ENCODE measurements at regions not wholly inside any gene's neighbourhood (a gene's known extent, or its start where the extent isn't known, plus 50 kb on each side); places are given as distances from the start of the nearest gene placed in this dataset.

DNA sequence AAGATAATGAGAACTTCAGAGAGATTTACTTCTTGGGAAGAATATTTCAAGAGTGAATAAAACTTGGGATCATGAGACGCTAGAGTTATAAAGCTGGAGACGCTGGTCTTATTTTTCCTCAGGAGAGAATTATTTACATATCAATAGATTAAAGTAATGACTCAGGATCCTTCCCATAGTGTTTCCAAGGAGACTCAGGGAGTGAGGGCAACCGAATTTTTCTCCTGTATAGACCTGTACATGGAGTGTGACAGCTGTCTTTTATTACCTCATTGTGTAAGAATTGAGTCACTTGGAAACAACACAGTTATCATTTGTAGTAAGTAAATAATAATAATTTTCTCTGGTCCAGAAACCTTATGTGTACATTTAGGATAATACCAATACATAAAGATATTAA lies 1905.5 kb downstream of the OLFM4 start:
- no peak overlapping the region for H3K4me3 ChIP-seq (ENCODE audit: low read length in 2 of 2)
- no peaks in the 10 kb centered on the region for H3K36me3 ChIP-seq (ENCODE audit: control insufficient read depth in 2 of 2, insufficient read depth in 2 of 2, low read length in 2 of 2)
- peaks cover 0 to 5% of the 10 kb centered on the region in 2 donors for H3K9me3 ChIP-seq (ENCODE audit: control insufficient read depth in 2 of 2, low read length in 2 of 2)
- H3K27me3 ChIP-seq (ENCODE audit: control insufficient read depth in 2 of 2, insufficient read depth in 2 of 2, low read length in 2 of 2): no peaks in the 10 kb centered on the region
- no peaks in the 10 kb centered on the region for H3K4me1 ChIP-seq (ENCODE audit: control insufficient read depth in 2 of 2, insufficient read depth in 2 of 2, low read length in 2 of 2)
- H3K27ac ChIP-seq (ENCODE audit: low read depth in 2 of 2, low read length in 2 of 2): no peak overlapping the region
- no peak overlapping the region for H3K9ac ChIP-seq (ENCODE audit: low read depth in 1 of 2, low read length in 2 of 2)

DNA sequence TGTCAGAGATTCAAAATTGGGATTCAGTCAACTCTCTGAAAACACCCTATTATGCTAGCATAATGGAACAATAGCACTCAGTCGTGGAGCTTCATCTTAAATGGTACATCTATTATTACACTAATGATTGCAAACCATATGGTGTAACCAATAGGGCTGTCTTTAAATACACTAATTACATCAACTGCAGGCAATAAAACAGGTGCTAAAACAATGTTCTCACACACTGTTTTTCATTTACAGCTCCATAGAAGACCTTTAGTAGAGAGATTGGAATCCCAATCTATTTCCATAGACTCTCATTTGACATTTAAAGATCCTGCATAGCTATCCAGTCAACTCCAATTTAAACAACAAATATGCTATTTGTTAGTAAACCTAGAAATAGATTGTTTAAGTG lies 1917.4 kb downstream of the OLFM4 start:
- Histone ChIP-seq H3K9me3 (ENCODE audit: control insufficient read depth in 2 of 2, low read length in 2 of 2) (peaks cover 0 to 3% of the 10 kb centered on the region in 2 donors), H3K27me3 (ENCODE audit: control insufficient read depth in 2 of 2, insufficient read depth in 2 of 2, low read length in 2 of 2) (no peaks in the 10 kb centered on the region), H3K36me3 (ENCODE audit: control insufficient read depth in 2 of 2, insufficient read depth in 2 of 2, low read length in 2 of 2) (no peaks in the 10 kb centered on the region), H3K4me3 (ENCODE audit: low read length in 2 of 2) (no peak overlapping the region), H3K9ac (ENCODE audit: low read depth in 1 of 2, low read length in 2 of 2) (no peak overlapping the region), H3K4me1 (ENCODE audit: control insufficient read depth in 2 of 2, insufficient read depth in 2 of 2, low read length in 2 of 2) (no peaks in the 10 kb centered on the region), H3K27ac (ENCODE audit: low read depth in 2 of 2, low read length in 2 of 2) (no peak overlapping the region)

DNA sequence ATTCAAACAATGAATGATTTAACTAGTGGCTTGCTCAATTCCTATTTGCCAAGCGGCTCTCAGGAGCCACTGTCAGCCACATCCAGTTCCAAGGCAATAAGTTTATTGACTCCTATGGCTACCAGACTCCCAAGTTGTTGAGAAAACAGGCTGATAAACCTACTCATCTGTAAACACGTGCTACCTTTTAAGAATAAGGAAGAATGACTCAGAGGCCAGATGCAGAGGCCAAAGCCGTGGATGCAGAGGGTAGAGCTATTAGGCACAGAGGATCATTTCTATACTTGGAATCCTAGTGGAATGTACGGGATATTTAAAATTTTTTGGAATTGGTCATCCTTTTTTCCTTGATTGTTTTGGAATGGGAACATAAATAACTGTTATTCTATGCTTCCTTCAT lies 1921.1 kb downstream of the OLFM4 start:
- Histone ChIP-seq H3K27ac (ENCODE audit: low read depth in 2 of 2, low read length in 2 of 2) (no peak overlapping the region), H3K9me3 (ENCODE audit: control insufficient read depth in 2 of 2, low read length in 2 of 2) (peaks cover 0 to 3% of the 10 kb centered on the region in 2 donors), H3K4me1 (ENCODE audit: control insufficient read depth in 2 of 2, insufficient read depth in 2 of 2, low read length in 2 of 2) (no peaks in the 10 kb centered on the region), H3K9ac (ENCODE audit: low read depth in 1 of 2, low read length in 2 of 2) (no peak overlapping the region), H3K27me3 (ENCODE audit: control insufficient read depth in 2 of 2, insufficient read depth in 2 of 2, low read length in 2 of 2) (no peaks in the 10 kb centered on the region), H3K4me3 (ENCODE audit: low read length in 2 of 2) (no peak overlapping the region), H3K36me3 (ENCODE audit: control insufficient read depth in 2 of 2, insufficient read depth in 2 of 2, low read length in 2 of 2) (no peaks in the 10 kb centered on the region)

DNA sequence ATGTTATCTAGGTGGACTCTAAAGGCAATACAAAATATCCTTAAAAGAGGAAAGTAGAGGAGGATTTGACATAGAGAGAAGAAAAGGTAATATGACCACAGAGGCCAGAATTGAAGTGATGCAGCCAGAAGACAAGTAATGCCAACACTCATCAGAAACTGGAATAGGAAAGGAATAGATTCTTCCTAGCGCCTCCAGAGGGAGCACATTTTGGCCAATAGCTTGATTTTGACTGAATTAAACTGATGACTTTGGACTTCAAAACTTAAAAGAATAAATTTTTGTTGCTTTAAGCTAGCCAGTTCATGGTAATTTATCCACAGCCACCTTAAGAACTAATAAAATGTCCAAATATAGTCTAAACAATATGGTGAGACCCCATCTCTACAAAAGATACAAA lies 1921.9 kb downstream of the OLFM4 start:
- Histone ChIP-seq H3K27ac (ENCODE audit: low read depth in 2 of 2, low read length in 2 of 2) (no peak overlapping the region), H3K9ac (ENCODE audit: low read depth in 1 of 2, low read length in 2 of 2) (no peak overlapping the region), H3K9me3 (ENCODE audit: control insufficient read depth in 2 of 2, low read length in 2 of 2) (peaks cover 0 to 3% of the 10 kb centered on the region in 2 donors), H3K4me3 (ENCODE audit: low read length in 2 of 2) (no peak overlapping the region), H3K4me1 (ENCODE audit: control insufficient read depth in 2 of 2, insufficient read depth in 2 of 2, low read length in 2 of 2) (no peaks in the 10 kb centered on the region), H3K27me3 (ENCODE audit: control insufficient read depth in 2 of 2, insufficient read depth in 2 of 2, low read length in 2 of 2) (no peaks in the 10 kb centered on the region), H3K36me3 (ENCODE audit: control insufficient read depth in 2 of 2, insufficient read depth in 2 of 2, low read length in 2 of 2) (no peaks in the 10 kb centered on the region)

DNA sequence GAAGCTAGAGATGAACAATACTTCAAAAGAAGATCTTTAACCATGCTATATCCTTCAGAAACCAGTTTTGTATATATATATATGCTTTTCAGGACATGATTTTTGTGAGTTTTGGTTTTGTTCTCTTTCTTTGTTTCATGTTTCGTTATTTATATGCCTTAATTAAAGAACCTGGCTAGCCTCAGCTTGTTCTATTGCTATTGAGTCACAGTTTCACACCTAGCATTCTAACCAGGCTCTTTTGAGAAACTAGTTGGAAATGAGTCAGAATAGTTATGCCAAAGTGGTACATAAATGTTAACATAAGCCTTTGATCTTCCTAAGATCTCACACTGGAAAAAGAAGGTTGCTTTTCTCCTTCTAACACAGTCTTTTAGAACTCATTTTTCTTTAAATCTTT lies 1925.2 kb downstream of the OLFM4 start:
- Histone ChIP-seq H3K4me1 (ENCODE audit: control insufficient read depth in 2 of 2, insufficient read depth in 2 of 2, low read length in 2 of 2) (no peaks in the 10 kb centered on the region), H3K4me3 (ENCODE audit: low read length in 2 of 2) (no peak overlapping the region), H3K27me3 (ENCODE audit: control insufficient read depth in 2 of 2, insufficient read depth in 2 of 2, low read length in 2 of 2) (no peaks in the 10 kb centered on the region), H3K9ac (ENCODE audit: low read depth in 1 of 2, low read length in 2 of 2) (no peak overlapping the region), H3K36me3 (ENCODE audit: control insufficient read depth in 2 of 2, insufficient read depth in 2 of 2, low read length in 2 of 2) (no peaks in the 10 kb centered on the region), H3K9me3 (ENCODE audit: control insufficient read depth in 2 of 2, low read length in 2 of 2) (peaks cover 5 to 7% of the 10 kb centered on the region in 2 donors), H3K27ac (ENCODE audit: low read depth in 2 of 2, low read length in 2 of 2) (no peak overlapping the region)

DNA sequence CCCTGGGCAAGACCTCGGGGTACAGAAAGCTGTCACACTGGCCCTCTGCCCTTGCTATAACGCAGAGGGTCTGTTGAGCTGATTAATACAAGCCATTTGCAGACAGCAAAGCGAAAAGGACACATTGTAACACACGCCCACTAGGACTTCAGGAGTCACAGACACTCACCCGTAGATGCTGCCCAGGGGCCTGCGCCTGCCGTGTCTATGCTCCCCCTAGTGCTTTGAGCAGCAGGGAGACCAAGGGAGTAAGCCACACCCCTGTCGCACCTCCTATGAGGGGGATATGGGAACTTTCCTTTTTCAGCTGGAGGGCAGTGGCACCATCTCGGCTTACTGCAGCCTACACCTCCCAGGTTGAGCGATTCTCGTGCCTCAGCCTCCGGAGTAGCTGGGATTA lies 1930.2 kb downstream of the OLFM4 start:
- Histone ChIP-seq H3K9ac (ENCODE audit: low read depth in 1 of 2, low read length in 2 of 2) (no peak overlapping the region), H3K36me3 (ENCODE audit: control insufficient read depth in 2 of 2, insufficient read depth in 2 of 2, low read length in 2 of 2) (no peaks in the 10 kb centered on the region), H3K27me3 (ENCODE audit: control insufficient read depth in 2 of 2, insufficient read depth in 2 of 2, low read length in 2 of 2) (no peaks in the 10 kb centered on the region), H3K27ac (ENCODE audit: low read depth in 2 of 2, low read length in 2 of 2) (no peak overlapping the region), H3K4me1 (ENCODE audit: control insufficient read depth in 2 of 2, insufficient read depth in 2 of 2, low read length in 2 of 2) (no peaks in the 10 kb centered on the region), H3K9me3 (ENCODE audit: control insufficient read depth in 2 of 2, low read length in 2 of 2) (peaks cover 8 to 12% of the 10 kb centered on the region in 2 donors), H3K4me3 (ENCODE audit: low read length in 2 of 2) (no peak overlapping the region)

DNA sequence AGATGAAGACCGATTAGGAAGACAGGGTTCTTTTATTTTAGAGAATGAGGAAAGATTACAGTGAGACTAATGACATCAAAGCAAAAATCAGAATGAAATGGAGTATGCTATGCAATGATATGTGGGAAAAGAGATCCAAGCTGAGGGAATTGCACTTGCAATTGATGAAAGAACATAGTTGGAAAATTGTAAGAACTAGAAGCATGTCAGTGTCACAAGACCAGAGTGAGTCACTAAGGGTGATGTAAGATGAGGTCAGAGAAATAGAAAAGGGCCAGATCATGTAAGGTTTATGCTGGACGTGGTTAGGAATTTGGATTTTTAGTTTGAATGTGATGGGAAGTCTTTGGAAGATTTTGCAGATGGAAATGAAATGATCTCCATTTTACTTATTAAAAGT lies 1937.3 kb downstream of the OLFM4 start:
- Histone ChIP-seq H3K9ac (ENCODE audit: low read depth in 1 of 2, low read length in 2 of 2) (no peak overlapping the region), H3K4me1 (ENCODE audit: control insufficient read depth in 2 of 2, insufficient read depth in 2 of 2, low read length in 2 of 2) (no peaks in the 10 kb centered on the region), H3K27ac (ENCODE audit: low read depth in 2 of 2, low read length in 2 of 2) (no peak overlapping the region), H3K27me3 (ENCODE audit: control insufficient read depth in 2 of 2, insufficient read depth in 2 of 2, low read length in 2 of 2) (no peaks in the 10 kb centered on the region), H3K36me3 (ENCODE audit: control insufficient read depth in 2 of 2, insufficient read depth in 2 of 2, low read length in 2 of 2) (no peaks in the 10 kb centered on the region), H3K9me3 (ENCODE audit: control insufficient read depth in 2 of 2, low read length in 2 of 2) (peaks cover 2 to 7% of the 10 kb centered on the region in 2 donors), H3K4me3 (ENCODE audit: low read length in 2 of 2) (no peak overlapping the region)

DNA sequence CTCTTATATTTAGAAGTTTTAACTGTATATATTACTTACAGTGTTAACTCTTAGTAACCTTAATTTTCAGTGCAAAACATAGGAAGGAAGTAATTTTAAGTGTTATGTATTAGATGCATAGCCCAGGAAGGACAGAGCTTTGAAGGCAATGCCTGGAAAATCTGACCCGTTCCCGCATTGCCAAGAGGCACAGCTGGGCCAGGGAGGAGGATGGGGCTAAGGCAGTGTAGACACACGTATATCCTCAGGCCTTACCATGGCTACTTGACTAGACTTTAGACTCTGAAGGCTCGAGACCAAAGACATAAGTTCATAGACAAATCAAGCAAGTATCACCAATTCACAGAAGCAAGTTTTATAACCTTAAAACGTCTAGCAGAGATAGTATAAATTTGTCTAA lies 1944.2 kb downstream of the OLFM4 start:
- no peak overlapping the region for H3K4me3 ChIP-seq (ENCODE audit: low read length in 2 of 2)
- no peaks in the 10 kb centered on the region for H3K4me1 ChIP-seq (ENCODE audit: control insufficient read depth in 2 of 2, insufficient read depth in 2 of 2, low read length in 2 of 2)
- H3K9me3 ChIP-seq (ENCODE audit: control insufficient read depth in 2 of 2, low read length in 2 of 2): peaks cover 0 to 5% of the 10 kb centered on the region in 2 donors
- no peaks in the 10 kb centered on the region for H3K27me3 ChIP-seq (ENCODE audit: control insufficient read depth in 2 of 2, insufficient read depth in 2 of 2, low read length in 2 of 2)
- H3K36me3 ChIP-seq (ENCODE audit: control insufficient read depth in 2 of 2, insufficient read depth in 2 of 2, low read length in 2 of 2): no peaks in the 10 kb centered on the region
- no peak overlapping the region for H3K27ac ChIP-seq (ENCODE audit: low read depth in 2 of 2, low read length in 2 of 2)
- H3K9ac ChIP-seq (ENCODE audit: low read depth in 1 of 2, low read length in 2 of 2): no peak overlapping the region

DNA sequence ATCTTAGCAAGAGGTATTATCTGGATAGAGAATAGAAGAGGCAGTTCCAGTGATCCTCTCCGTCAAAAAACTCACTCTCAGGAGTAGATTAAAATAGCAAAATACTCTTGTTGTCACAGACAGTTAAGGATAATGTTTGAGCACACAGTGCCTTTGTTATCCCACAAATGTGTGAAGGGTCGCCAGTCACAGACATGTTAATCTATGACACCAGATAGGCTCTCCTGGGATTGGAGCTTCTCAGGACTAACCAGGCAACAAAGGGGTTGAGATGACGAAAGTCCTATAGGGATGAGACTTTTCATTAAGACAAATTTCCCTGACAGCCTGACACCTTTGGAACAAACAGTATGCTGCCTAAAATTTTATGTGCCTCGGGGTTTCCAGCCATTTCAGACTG lies 1947.1 kb downstream of the OLFM4 start:
- Histone ChIP-seq H3K4me1 (ENCODE audit: control insufficient read depth in 2 of 2, insufficient read depth in 2 of 2, low read length in 2 of 2) (no peaks in the 10 kb centered on the region), H3K9me3 (ENCODE audit: control insufficient read depth in 2 of 2, low read length in 2 of 2) (peaks cover 0 to 5% of the 10 kb centered on the region in 2 donors), H3K27me3 (ENCODE audit: control insufficient read depth in 2 of 2, insufficient read depth in 2 of 2, low read length in 2 of 2) (no peaks in the 10 kb centered on the region), H3K27ac (ENCODE audit: low read depth in 2 of 2, low read length in 2 of 2) (no peak overlapping the region), H3K4me3 (ENCODE audit: low read length in 2 of 2) (no peak overlapping the region), H3K9ac (ENCODE audit: low read depth in 1 of 2, low read length in 2 of 2) (no peak overlapping the region), H3K36me3 (ENCODE audit: control insufficient read depth in 2 of 2, insufficient read depth in 2 of 2, low read length in 2 of 2) (no peaks in the 10 kb centered on the region)

DNA sequence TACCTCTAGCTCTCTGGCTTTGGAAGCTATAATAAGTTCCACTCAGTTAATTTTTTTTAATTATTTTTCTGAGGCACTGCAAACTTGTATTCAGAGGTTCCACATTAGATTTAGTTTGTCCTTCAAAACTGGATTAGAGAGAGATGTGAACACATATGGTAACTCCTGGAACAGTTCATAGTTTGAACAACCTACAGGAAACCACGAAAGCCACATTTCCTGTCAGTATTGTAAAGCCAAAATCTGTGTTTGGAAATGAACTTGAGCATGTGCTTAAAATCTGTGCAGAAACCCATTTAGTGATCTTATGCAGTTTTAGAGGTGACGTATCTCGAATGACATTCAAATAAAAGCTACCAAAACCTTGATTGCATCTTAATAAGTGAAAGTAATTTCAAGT lies 1952.0 kb downstream of the OLFM4 start:
- Histone ChIP-seq H3K4me1 (ENCODE audit: control insufficient read depth in 2 of 2, insufficient read depth in 2 of 2, low read length in 2 of 2) (no peaks in the 10 kb centered on the region), H3K9me3 (ENCODE audit: control insufficient read depth in 2 of 2, low read length in 2 of 2) (no peaks in the 10 kb centered on the region), H3K4me3 (ENCODE audit: low read length in 2 of 2) (no peak overlapping the region), H3K9ac (ENCODE audit: low read depth in 1 of 2, low read length in 2 of 2) (no peak overlapping the region), H3K27me3 (ENCODE audit: control insufficient read depth in 2 of 2, insufficient read depth in 2 of 2, low read length in 2 of 2) (no peaks in the 10 kb centered on the region), H3K27ac (ENCODE audit: low read depth in 2 of 2, low read length in 2 of 2) (no peak overlapping the region), H3K36me3 (ENCODE audit: control insufficient read depth in 2 of 2, insufficient read depth in 2 of 2, low read length in 2 of 2) (no peaks in the 10 kb centered on the region)

DNA sequence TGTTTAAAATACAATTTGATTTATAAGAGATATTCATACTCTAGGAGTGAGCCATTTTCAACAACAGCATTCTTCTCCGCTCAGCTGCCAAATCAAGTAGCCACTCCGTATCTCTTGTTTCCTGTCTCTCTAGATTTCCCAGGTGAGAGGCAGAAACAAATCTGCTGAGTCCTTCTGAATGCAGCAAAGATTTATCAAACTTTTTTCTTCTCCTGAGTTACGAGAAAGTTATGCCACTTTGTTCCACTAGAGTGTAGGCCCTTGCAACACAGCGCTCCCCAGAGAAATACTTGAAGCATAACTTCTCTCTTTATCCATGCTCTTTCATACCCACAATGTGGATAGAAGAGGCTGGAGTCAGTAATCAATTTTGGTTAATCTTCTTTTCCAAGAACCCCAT lies 1960.8 kb downstream of the OLFM4 start:
- Histone ChIP-seq H3K36me3 (ENCODE audit: control insufficient read depth in 2 of 2, insufficient read depth in 2 of 2, low read length in 2 of 2) (no peaks in the 10 kb centered on the region), H3K4me3 (ENCODE audit: low read length in 2 of 2) (no peak overlapping the region), H3K4me1 (ENCODE audit: control insufficient read depth in 2 of 2, insufficient read depth in 2 of 2, low read length in 2 of 2) (no peaks in the 10 kb centered on the region), H3K9ac (ENCODE audit: low read depth in 1 of 2, low read length in 2 of 2) (no peak overlapping the region), H3K9me3 (ENCODE audit: control insufficient read depth in 2 of 2, low read length in 2 of 2) (peaks cover 0 to 5% of the 10 kb centered on the region in 2 donors), H3K27me3 (ENCODE audit: control insufficient read depth in 2 of 2, insufficient read depth in 2 of 2, low read length in 2 of 2) (no peaks in the 10 kb centered on the region), H3K27ac (ENCODE audit: low read depth in 2 of 2, low read length in 2 of 2) (no peak overlapping the region)

Measured in mucosa of rectum (tissue), 2 donors.